ENCODE measurements at regions not wholly inside any gene's neighbourhood (a gene's known extent, or its start where the extent isn't known, plus 50 kb on each side); places are given as distances from the start of the nearest gene placed in this dataset.
"Not testable (repeated sequence)": the region's sequence is repeated elsewhere in the genome, so short reads cannot be mapped to it uniquely, and the experiment has no call there.

DNA sequence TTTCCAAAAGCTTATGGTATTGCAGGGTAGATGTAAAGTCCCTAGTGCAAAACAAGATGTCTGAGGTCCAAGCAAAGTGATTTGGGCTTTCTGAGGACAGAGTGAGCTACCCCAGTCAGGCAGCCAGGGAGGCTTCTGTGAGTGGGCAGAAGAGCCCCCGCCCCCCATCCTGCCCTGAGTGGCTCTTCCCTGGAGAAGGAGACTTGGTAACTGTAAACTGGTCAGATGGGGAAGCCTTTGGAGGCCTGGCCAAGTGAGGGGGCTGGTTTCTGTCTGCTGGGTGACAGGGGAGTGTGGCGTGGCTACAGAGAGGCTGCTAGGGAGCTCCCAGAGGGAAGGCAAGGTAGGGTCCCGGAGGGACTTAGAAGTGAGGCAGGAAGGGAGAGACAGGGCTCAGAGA is 181.3 kb upstream of the HAAO start:
- no peak for DNase-seq (ENCODE audit: low read depth)

DNA sequence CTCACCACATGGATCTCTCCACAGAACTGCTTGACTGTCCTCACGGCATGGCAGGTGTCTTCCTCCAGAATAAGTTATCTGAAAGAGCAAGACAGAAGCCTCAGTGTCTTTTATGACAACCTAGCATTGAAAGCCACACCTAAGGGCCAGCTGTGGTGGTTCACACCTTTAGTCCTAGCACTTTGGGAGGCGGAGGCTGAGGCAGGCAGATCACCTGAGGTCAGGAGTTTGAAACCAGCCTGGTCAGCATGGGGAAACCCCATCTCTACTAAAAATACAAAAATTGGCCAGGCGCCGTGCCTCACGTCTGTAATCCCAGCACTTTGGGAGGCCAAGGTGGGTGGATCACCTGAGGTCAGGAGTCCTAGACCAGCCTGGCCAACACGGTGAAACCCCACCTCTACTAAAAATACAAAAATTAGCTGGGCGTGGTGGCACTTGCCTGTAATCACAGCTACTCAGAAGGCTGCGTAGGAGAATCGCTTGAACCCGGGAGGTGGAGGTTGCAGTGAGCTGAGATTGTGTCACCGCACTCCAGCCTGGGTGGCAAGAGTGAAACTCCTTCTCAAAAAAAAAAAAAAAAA is 180.6 kb upstream of the HAAO start:
- DNase-seq (ENCODE audit: low read depth): not testable (repeated sequence)

DNA sequence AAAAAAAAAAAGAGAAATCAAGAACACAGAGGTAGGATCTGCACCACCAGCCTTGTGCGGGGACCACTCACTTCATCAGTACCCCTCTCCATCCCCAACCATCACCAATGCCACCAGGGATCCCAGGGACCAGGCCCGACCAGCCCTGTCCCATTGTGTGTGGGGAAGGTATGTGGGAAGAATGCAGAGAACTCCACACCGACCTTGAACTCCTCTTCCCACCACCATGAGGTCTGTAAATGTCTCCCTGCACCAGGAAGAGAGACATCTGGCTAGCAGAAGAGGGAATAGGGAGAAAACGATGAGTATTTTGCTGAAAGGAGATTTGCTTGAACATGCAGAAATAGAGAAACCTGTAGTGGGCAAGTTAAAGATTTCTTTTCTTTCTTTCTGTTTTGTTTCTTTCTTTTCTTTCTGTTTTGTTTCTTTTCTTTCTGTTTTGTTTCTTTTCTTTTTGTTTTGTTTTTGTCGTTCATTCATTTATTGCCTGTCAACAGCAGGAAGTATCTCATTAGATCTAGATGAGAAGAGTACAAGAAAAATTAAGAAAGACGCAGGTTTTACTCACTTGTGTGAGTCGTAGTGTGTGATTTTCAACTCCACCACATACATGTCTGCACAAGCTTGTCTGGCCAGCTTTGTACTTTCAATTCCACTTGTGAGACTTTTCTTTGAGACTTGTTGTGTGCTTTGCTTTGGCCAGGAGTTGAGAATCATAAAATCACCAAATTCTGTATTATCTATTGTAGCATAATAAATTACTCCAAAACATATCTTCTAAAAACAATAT is 179.8 kb upstream of the HAAO start:
- DNase-seq (ENCODE audit: low read depth): no peak

DNA sequence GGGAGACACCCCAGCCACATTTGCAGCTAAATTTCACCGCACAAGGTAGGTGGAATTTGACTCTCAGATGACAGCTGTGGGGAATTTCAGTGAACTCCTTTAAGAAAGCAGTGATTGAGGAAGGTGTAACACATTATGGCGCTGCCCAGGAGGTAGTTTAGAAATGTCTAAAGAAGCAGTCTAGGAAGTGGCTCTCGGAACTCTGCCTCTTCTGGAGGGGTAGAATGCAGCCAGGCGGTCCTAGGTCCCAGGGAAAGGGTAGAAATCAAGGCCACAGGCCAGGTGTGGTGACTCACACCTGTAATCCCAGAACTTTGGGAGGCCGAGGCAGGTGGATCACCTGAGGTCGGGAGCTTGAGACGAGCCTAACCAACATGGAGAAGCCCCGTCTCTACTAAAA is 179.0 kb upstream of the HAAO start:
- DNase-seq (ENCODE audit: low read depth): no peak

DNA sequence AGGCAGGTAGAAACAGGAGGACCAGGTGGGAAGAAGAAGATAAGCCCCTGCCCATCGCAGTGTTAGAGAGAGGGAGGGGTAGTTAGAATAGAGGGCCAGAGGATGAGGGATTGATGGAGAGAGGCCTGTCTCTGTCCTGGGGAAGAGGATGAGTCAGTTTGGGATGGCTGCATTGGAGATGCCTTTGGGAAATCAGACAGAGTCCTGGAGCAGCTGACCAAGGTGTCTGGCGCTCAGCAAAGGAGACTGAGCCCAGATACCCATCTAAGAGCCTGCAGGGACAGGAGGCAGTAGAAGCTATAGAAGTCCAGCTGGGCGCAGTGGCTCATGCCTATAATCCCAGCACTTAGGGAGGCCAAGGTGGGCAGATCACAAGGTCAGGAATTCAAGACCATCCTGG is 177.8 kb upstream of the HAAO start:
- DNase-seq (ENCODE audit: low read depth): no peak

DNA sequence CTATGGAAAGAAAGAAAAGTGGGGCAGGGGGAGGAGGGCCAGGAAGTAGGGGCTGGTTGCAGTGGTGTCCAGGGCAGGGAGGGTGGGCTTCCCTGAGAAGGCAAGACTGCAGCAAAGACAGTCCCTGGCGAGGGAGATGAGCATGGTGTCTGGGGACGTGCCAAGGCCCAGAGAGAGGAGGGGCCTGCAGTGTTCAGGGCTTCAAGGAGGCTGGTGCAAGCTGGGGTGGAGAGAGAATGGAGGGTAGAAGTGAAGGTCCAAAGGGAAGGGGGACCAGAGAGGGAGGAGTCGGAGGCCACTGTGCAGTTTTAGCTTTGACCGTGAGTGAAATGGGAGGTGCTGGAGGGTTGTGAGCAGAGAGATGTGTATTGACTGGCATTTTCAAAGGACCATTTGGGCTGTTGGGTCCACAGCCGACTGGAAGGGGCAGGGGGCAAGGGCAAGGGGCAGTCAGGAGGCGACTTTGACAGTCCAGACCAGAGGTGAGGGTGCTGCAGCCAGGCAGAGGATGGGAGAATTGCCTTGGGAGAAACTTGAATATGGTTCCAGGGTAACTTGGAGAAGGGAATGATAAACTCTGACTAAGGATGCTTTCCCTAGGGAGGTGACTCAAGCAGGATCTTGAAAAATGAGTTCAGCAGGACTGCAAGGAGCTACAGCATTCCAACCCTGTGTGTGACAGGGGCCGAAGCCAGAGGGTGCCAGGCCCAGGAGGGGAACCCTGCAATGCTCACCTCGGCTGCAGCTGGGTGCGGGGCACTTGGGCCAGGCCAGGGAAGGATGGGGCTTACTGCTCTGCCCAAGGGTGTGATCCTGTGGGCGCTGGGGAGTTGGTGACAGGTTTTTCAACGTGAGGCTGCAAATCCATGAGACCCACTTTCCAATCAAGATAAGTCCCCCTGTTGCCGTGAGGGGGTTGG is 177.1 kb upstream of the HAAO start:
- no peak for DNase-seq (ENCODE audit: low read depth)

DNA sequence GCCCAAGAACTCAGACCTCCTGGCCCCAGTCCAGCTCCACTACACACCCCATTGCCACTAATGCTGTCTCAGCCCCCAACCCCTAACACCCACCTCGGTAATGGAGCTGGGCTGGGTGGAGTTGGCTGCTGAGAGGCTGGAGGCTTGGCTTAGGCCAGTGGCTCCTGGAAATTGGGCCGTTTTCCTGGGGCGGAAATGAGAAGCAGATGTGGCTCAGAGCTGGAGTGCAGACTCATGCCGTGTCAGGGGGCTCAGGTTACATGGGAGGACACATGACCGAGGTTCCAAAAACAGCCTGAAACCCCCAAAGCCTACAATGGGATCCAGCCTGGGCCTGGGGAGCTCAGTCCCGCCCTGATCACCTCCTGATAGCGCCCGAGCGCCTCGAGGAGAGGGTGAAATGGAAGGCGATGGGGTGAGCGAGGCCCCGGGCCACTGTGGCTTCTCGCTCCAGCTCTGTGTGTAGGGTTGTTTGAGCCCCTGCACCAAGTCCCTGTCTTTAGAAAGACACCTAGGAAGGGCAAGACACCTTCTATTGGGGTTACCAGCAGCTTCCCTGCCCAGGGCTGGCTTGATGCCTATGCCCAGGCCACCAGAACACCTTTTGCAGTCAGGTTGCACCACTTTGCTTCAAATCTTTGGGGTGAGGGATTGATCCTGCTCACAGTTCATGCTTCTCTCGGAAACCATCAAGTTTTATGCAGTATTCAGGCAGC is 175.7 kb upstream of the HAAO start:
- no peak for DNase-seq (ENCODE audit: low read depth)

DNA sequence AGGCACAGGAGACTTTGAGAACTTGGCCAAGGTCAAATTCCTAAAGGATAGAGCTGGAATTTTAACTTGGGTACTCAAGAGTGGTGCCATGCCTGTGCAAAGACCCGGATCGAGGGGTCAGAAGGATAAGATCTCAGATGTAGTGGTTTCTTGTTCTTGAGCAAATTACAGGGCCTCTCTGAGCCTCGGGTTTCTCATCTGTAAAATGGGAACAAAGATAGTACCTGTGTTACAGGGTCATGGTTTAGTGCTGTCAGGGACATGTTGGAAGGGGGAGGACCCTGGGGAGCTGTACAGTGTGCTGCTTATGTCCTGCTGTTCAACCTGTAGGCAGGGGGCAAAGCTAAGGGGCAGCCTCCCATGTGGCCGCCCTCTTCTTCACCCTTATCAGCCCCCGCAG is 173.5 kb upstream of the HAAO start:
- no peak for DNase-seq (ENCODE audit: low read depth)

DNA sequence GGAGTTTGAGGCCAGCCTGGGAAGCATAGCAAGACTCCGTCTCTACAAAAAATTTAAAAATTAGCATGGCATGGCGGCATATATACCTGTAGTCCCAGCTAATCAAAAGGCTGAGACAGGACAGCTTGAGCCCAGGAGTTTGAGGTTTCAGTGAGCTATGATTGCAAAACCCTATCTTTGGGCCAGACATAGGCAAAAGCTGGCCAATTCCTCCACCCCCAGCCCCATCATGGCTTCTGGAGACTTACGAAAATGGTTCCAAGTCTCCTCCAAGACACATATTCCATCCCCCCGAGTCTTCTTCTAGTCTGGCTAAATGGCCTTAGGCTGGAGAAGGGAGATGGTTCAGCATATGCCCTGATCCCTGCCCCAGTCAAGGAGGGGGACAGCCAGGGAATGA is 172.8 kb upstream of the HAAO start:
- DNase-seq (ENCODE audit: low read depth): no peak

DNA sequence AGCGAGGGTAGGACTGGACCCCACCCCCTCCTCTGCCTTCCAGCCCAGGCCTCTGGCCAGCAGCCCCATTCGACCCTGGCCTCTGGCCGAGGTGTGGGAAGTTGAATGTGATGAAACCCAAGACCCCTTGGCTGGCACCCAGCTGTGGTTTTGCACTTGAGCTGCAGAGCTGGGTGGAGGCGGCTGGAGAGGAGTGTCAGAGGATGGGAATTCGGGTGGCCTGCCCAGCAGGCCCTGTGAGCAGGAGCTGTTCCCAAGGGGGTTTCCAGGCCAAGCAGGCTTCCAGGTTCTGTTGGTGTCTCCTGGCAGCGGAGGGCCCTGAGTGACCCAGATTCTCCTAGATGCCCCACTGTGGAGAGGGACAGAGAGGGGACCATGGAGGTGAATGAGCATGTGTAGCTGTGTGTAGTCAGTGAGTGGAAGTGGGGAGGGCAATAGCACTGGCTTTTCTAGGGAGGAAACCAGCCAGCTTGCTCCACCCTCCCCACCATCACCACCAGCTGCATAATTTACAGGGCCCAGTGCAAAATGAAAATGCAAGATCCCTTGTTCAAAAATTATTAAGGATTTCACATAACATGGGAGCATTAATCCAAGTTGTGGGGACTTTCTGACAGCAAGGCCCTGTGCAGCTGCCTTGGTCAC is 172.2 kb upstream of the HAAO start:
- no peak for DNase-seq (ENCODE audit: low read depth)

DNA sequence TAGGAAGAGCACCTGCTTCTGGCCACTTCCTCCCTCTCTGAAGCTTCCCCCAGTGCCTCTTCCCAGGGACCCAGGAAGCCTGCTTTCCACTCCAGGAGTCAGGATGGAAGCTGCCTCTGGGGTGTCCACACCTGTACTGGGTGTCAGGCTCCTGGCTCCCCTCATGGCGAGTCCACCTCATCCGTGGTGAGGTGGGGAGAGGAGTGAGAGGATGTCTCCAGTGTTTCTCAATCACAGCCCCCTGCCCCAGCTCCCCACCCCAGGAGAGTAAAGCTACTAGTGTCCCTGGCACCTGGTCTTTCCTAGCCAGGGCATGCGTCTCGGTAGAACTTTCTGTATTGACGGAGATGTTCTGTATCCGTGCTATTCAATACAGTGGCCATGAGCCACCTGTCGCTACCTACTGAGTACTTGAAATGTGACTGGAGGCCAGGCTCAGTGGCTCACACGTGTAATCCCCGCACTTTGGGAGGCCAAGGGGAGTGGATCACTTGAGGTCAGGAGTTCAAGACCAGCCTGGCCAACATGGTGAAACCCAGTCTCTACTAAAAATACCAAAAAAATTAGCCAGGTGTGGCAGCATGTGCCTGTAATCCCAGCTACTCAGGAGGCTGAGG is 171.2 kb upstream of the HAAO start:
- DNase-seq (ENCODE audit: low read depth): no peak

DNA sequence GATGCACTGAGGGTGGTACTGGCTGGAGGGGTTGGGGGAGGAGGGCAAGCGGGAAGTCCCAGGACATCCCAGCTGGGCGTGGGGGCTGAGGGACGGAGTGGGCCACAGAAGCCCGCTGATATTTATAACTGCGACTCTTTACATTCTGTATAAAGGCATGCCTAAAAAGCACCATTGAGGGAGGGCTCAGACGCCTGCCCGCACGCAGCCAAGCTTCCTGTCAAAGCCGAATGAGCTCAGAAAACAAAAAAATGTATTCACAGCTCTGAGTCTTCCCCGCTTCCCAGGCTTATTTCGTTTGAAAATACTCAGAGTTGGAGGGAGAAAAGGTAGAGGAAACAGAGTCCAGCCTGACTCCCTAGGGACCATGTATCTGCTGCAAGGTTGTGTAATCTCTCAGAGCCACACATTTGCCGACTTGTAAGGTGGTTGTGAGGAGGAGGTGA is 170.1 kb upstream of the HAAO start:
- DNase-seq (ENCODE audit: low read depth): no peak

DNA sequence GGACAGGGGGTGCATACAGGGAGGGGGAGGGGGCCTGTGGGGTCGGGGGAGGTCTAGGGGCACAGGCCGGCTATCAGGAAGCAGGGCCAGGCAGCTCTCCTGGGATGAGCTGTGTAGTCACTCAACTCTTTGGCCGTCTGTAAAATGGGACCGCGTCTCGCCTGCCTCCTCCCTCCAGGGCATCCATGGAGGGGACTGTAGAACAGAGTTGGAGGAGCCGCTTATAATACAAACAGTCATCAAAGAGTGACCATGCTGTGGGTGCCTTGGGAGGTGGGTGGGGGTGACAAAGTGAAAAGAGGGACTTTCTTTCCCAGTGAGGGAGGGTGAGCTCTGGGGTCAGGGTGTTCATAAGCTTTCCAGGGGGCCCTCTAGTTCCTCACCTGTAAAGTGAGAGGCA is 169.6 kb upstream of the HAAO start:
- no peak for DNase-seq (ENCODE audit: low read depth)

DNA sequence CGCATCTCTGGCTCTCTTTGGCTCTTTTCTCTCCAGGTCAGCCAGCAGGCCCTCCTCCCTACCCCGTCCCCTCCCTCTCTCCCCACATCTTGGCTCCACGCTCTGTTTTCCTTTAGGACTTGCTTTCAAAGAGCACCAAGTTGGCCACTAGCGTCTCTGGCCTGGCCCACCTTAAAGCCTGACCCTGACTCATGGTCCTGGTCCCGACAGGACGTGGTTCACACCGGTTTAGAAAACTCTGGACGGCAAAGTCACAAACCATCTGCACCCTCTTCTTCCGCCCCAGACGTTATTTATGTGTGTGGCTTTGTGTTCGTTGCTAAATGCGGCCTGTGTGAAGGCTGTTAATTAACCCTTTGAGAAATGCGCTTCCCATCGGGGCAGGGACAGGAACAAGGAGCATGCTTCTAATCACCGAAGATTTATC is 169.0 kb upstream of the HAAO start:
- no peak for DNase-seq (ENCODE audit: low read depth)

DNA sequence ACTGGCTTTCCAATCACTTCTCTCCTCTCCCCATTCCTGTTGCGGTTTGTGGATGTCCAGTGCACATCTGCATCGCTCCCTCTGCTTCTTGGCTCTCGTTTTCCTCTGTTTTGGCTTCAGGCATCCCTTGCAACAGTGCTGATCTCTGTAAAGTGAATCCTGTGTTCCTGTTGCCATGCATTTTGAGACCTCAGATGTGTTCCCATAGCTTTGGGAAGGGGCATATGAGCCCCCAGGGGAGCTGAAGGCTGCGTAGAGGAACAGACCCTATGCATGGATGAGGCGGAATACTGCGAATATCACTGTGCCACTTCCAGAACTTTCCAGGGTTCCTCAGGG is 168.4 kb upstream of the HAAO start:
- no peak for DNase-seq (ENCODE audit: low read depth)

DNA sequence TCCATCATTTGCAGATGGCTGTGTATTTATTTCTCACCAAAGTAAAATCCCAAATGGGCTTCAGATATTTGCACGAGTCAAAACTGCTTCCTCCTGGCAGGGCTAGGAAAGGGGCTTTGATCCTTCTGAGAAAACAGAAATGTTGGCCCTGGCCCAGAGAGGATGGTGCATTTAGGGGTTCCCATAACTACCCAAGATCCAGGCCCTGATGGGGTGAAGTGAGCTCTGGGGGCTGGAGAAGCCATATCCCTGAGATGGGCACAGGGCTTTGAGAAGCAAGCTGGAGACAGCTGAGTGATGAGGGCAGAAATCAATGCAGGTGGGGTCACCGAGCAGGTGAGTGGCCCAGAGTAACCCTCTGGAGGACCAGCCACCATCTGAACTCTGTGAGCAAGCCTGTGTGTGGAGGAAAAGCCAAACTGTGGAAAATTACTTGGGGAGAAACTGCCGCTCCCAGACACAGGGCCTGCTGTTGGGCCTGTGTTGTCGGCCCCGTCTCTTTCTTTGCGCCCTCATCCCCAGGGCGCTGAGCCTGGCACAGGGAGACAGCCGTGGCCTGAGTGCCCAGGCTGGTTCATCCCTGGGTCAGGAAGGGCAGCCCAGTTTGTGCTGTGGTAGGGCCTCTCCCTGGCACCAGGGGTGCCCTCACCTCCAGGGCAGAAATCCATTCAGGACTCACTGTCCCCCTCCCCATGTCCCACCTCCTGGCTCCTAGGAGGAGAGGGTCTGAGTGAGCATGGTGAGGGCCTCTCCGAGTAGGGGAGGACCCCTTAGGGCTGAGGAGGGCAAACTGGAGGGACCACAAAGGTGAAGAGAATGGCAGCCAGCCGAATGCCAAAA is 167.8 kb upstream of the HAAO start:
- DNase-seq (ENCODE audit: low read depth): no peak

DNA sequence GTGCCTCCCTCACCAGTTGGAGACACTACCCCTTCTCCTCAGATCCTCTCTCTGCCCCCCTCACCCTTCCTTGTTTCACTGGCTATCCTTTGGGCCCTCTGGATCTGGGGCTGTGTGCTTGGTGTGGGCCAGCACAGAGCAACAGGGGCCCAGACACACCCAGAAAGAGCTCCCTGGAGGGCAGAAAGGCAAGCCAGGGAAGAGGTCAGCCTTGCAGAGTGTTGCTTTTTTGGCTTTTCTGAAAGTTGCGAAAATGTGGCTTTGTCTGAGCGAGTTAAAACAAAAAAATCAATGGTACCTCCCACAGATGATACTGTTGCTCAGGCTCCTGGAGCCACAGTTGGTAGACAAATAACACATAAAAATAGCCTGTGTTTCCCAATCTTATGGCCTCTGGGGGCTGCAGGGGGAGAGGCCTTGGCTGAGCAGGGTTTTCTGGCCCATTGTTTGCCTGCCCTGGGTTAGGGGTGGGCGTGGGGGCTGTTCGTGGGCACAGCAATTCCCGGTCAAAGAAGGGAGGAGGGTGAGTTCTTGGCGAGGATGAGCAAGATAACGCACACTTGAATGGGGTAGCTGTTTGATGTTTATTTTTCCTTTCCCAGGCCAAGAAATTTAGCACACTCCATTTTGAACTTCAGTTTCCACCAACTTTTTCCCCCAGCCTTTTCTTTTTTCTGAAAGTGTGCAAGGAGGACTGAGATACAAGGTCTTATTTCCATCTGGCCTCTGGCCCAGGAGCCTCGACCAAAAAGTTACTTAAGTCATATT is 167.0 kb upstream of the HAAO start:
- DNase-seq (ENCODE audit: low read depth): no peak

DNA sequence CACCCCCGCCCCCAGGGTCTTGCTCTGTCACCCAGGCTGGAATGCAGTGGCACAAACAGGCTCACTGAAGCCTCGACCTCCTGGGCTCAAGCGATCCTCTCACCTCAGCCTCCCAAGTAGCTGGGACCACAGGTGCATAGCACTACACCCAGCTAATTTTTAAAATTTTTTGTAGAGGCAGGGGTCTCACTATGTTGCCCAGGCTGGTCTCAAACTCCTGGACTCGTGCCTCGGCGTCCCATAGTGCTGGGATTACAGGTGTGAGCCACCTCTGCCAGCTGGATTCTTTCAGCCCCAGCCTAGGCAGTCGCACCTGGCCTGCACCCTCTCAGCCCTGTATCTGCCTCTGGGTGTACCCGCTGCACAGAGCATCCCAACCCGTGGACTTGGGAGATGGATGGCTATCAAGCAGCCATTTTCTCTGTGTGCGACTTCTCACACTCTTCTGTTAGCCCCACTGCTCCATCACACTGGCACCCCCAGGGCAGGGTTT is 166.4 kb upstream of the HAAO start:
- no peak for DNase-seq (ENCODE audit: low read depth)

DNA sequence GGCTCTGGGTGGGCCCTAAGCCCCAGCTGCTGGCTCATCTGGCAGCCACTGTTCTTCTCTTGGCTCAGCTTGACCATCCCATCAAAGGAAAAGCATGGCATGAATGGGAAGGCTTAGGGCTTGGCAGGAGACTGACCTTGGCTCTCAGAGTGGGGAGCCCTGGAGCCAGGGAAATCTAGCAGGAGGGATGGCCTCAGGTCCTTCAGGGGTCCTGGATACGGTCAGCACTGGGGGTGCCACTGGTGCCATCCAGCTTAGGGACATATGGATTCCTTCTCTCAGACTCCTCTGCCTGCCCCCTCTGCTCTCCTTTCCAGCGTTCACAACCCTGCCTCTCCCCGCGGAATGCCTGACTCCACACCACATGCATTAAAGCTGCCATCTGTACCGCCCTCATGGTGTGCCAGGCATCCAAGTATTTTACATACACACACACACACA is 165.5 kb upstream of the HAAO start:
- no peak for DNase-seq (ENCODE audit: low read depth)

Measured in T follicular helper cell (primary cell).